HG02884 (cell line): ENCODE measurements at regions not wholly inside any gene's neighbourhood (a gene's known extent, or its start where the extent isn't known, plus 50 kb on each side); places are given as distances from the start of the nearest gene placed in this dataset.
A peak's percentile ranks its signal among the peaks of the same experiment; 100 is the strongest.

Experiments
- ATAC-seq: cut with Tn5 transposase; IDR thresholded peaks from one replicate; pipeline ENCODE4 v1.9.1; 2021; ENCODE audit warnings: mild to moderate bottlenecking, moderate library complexity; ENCODE audit not compliant: unreplicated experiment

GRCh38 chr6:105819745-105820144 is 266.4 kb upstream of the PRDM1 start:
- no peak for ATAC-seq

DNA sequence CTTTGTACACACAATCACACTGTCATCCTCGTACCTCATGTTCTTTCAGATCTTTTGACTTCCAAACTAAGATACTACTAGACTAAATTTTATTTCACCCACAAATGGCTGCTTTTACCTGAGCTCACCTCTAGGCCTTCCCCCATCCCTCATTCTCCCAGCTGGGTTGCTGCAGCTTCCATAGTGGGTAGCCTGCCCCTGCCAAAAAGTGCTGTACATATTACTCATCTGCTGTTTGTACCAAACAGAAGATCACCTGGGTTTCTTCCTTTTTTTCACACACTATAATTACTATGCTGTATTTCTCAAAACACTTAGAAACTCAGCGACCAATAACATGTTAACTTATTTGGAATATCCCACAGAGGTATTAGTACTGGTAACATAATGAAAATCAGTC is 267.6 kb upstream of the PRDM1 start:
- ATAC-seq: no peak

GRCh38 chr6:105817961-105818360 is 268.2 kb upstream of the PRDM1 start:
- no peak for ATAC-seq

DNA sequence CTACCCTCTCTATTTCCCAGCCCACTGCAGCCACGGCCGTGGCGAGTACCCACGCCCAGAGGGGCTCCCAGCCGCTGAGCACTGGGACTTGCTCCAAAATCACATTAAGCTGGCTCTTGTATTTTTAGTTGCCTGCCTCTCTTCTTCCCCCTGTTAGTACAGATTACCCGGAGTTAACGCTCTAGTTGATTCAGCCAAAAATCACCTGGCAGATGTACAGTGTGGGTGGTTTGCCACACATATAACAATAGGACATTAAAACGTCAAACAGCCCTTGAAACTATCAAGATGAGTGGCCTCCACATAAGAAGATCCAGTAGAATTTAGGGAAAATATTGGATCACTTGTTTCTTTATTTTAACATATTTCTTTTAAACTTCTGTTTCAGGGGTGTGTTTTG is 268.8 kb upstream of the PRDM1 start:
- ATAC-seq: no peak

DNA sequence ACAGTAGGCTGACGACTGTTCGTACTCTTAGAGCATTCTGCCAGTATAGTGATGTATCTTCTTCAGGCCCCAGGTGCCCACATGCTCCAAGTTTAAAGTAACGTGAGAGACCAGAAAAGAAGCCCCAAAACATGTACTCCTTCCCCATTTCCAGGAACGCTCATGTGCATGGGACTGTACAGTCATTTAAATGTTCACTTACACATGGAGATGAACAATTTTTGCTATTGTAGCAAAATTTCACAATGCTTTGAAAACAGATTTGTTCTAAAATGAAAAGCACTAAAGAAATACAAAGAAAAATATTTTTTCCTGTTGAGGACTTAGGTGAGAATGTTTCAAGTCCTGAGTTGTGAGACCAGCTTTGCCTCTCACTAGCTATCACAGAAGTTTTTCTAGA is 269.3 kb upstream of the PRDM1 start:
- ATAC-seq: no peak

- no peak for ATAC-seq
Observed at GRCh38 chr6:105815661-105816555, 270.2 kb upstream of the PRDM1 start.

GRCh38 chr6:105814745-105815536 is 271.2 kb upstream of the PRDM1 start:
- ATAC-seq: no peak

- ATAC-seq: no peak
Observed at GRCh38 chr6:105810922-105811482, 275.1 kb upstream of the PRDM1 start.

- peak; percentile 71 for ATAC-seq
Observed at GRCh38 chr6:105810105-105810921, 275.8 kb upstream of the PRDM1 start.

DNA sequence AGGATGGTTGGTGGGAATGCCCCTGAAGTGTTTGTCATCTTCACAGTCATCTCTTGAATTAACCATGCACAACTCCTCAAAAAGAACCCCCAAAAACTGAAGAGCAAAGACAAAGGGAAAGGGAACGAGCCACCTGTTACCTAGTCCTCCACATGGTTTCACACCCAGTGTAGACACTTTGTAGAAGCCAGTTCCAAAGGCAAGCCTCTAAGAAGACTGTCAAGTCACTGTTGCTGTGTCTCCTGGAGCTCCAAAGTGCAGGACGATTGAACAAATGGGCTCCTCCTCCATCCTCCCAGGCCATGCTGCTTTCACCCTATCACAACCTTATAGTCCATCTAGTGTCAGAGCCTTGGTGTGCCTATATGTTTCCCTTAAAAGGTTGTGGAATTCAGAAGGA is 277.6 kb upstream of the PRDM1 start:
- ATAC-seq: no peak

GRCh38 chr6:105807905-105808304 is 278.2 kb upstream of the PRDM1 start:
- no peak for ATAC-seq

DNA sequence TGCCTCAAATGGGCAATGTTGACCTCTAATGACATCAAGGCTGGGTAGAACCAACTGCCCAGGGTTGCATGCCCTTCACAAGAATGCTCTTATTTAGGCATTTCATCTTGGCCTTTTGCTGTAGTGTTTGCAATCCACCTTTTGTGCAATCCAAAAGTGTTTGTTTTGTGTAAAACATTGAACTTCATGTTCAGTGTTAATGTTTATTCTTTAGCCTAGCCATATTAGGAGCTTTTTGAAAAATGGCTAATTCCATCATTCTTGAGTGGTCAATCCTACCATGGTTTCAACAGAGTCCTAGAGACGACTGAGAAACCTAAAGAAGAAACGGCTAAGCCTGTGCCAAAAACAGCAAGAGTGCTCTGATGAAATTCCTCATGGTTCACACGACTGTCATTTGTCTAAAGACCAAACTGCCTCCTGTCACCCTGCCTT is 279.6 kb upstream of the PRDM1 start:
- no peak for ATAC-seq

- ATAC-seq: no peak
Observed at GRCh38 chr6:105805501-105806023, 280.6 kb upstream of the PRDM1 start.

DNA sequence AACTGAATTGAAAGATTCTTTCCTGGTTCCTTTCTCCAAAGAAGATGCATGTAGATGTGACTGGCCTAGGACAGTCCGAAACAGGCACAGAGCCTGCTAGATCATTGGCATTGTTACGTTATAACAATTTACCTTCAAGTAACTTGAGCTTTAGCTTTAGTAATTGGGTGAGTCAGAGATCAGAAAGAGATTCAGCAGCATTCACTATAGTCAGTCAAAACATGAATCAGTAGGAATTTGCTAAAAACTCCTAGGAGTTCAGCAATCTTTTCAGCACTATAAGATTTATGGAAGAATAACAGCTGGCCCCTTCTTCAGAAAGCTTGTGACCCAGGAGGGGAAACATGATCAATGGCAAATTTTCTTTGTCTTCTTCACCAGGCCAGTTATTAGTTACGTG is 281.7 kb upstream of the PRDM1 start:
- ATAC-seq: no peak

DNA sequence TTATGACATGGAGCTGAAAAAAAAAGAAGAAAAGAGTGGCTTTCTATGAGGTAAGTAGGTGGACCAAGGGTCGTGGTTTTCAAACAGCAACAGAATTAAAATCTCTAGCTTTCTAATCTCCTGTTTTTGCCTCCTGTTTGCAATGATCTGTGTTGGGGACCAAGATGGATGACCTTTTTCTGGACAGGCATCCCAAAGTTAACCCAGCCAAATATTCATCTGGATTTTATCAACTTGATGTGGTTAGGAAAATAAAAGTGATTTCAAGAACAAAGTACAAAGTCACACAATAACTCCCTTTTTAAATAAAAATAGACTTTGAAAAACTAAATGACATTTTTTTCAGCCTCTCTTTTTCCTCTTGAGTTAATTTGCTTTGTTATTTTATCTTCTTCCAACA is 282.1 kb upstream of the PRDM1 start:
- ATAC-seq: no peak

DNA sequence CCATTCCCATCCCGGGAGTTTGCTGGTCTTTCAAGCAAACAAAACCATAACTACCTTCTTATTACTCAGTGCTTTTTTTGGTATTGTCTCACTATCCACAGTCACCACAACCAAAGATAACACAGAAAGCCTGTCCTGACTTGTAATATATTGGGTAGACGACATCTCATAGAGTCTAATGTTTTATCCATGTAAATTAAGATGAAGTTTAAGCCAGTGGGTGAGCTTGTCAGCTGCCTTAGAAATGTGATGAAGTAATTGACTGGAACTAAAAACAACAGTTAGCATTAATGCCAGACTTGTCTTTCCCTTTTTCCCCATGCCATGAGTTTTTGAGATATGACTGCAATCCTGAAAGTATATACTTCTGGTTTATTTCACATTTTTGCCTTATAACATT is 282.7 kb upstream of the PRDM1 start:
- no peak for ATAC-seq

DNA sequence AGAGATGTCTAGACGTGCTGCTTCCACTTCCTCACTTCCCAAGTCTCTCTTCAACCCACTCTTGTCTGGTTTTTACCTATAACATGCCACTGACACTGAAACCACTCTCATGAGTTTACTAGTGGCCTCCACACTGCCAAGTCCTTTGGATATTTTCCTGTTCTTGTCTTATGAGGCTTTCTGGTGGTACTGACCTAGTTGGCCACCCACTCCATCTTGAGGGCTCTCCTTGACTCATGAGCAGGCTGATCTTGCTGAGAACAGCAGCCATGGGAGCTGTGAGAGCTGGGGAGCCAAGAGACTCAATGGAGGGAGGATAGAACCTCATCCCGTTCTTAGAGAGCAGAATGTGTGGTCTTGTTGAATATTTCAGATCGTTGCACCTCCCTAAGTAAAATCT is 283.4 kb upstream of the PRDM1 start:
- no peak for ATAC-seq

DNA sequence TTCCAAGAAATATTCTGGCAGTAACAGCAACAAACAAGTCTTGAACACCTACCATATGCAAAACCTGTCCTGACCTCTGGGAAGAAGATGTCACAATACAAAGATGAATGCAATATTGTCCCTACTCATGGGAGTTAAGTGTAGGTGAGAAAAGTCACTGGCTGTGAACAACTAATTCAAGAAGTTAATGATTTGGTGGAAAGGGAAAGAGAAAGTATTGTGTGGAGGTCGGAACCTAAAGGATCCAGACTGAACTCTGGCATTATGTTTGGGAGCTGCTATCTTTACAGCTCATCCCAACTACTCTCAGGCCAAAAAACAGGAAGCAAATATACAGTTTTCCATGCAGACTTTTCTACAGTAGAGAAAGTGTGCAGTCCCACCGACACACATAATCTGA is 285.3 kb upstream of the PRDM1 start:
- ATAC-seq: no peak

GRCh38 chr6:105800398-105800797 is 285.7 kb upstream of the PRDM1 start:
- no peak for ATAC-seq

GRCh38 chr6:105799056-105799455 is 287.1 kb upstream of the PRDM1 start:
- no peak for ATAC-seq

DNA sequence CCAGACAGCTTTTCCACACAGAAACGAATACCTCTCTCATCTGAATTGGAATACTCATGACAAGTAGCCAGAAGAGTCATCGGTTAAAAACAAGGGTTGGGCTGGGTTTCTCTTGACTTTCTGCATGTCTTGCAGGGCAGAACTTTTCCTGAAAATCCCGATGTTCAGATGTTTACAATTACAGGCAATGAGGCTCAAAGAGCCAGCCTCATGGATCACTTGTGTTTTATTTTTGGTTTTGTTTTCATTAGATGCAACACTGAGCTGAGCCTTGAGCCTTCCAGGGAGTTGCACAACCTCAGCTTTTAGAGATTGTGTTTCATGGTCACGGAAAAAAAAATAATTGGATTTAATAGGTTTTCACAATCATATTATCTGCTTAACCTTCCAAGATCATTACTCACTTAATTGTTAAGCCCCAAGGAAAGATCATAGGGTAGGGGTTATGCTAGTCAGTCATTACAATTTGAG is 288.1 kb upstream of the PRDM1 start:
- no peak for ATAC-seq
